Left cardiac atrium (tissue), 4 donors: ENCODE measurements at regions not wholly inside any gene's neighbourhood (a gene's known extent, or its start where the extent isn't known, plus 50 kb on each side); places are given as distances from the start of the nearest gene placed in this dataset.

ENCODE experiments used
- ATAC-seq, 2 donors: fragments of 200-7000 bp; cut with Tn5 transposase; one replicate each; pipeline ENCODE4 v1.9.1; 2020; ENCODE audit warnings: mild to moderate bottlenecking in 2 of 2, moderate library complexity in 2 of 2
- DNase-seq: peaks from one replicate; pipeline ENCODE4 v3.0.0-alpha.2; 2020
- intact Hi-C, 2 donors: fragments of 100-400 bp; cut with DNase I; formaldehyde crosslinking; loops; one replicate each; pipeline versions ENCODE4 v1.14.1 to v1.15.1; 2022 to 2023
- donor health status: DM: no; HTN: yes; CAD: no.
- donor health status: DM: no; HTN: yes; CAD: no; lungs with severe emphysema.
- donor health status: DM: yes; HTN: yes; CAD: no.
- donor health status: Dilated cardiomyopathy.

DNA sequence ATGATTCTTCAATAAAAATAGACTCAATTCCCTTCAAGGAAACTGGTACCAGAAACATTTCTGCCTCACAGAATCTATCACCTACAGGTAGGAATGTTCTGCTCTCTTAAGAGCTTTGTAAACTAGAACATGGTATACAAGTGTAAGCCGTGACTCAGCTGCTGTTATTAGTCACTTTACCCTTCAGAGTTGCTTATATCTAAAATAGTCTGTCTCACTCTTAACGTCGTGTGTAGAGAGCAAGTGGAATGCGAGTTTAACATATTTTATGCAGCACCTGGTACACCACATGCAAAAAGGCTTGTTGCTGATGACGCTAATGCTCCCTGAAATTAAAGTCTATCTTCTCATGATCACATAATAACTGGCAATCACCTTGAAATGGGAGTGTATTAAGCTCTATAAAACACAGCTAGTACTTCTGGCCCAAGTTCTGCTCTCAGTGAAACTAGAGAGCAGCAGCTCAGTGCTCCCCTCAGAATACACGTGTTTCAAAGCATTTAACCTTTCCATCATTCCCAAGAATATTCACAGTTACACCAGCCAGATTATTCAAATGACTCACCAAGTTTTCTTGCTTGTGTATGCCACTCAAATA is 420.0 kb downstream of the ZEB2 start:
- intact Hi-C loops, result no loop called here
- no peak for DNase-seq
- ATAC-seq, result peak in 1 of 2 donors; percentile 57

DNA sequence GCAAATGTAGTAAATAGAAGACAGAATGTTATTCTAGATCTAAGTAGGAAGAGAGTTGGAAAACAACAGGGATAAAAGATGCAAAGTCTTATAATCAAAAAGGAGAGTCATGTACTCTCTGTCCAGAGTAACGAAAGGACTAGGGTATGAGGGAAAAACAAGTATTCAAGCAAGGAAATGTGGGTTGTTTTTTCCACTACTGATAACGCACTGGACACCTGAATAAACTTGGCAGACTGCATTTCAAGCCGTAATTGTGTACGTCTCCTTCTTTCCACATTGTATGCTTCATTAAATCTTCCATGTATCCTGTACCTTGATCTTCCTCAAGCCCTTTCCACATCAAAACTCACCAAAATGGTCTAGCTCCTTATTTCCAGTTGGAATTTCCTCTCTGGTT is 420.6 kb downstream of the ZEB2 start:
- DNase-seq (no peak), ATAC-seq (no peak)
- intact Hi-C loops, result no loop called here

DNA sequence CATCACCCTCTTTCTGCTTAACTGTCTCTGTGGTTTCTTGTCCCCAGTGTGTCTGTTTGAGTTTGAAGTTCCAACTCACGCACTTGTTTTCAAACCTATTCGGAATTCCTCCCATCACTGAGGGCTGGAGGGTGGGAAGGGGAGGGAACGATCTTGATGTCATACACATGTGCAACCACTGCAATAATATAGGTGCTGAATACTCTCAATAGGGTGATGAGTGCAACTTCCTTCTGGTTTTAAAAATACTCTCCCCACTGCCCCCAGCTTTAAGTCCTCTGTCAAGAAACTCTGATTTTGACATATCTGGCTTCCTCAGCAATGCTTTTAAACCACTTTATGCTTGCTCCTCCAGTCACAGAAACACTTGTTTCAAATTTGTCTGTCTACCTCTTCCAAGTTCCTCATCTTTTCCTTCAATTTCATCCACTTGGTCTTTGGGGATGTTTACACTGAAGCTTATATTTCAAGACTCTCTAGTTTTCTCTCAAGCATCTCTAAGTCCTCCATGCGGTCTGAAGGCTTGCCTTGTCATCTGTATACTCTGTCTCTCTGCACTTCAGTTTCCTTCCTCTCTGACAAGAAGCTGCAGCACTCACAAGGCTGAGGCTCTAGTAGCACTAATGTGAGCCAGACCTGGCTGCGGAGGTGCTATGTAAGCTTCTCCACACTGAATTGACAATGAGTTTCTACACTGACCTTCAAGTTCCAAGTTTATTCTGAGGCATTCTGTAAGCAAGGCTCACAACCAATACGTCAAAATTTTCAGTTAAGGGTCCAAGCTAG is 422.3 kb downstream of the ZEB2 start:
- intact Hi-C loops, result no loop called here
- ATAC-seq (no peak), DNase-seq (no peak)

- intact Hi-C loops, result no loop called here
- no peak for DNase-seq
- no peak for ATAC-seq
Measured at GRCh38 chr2:144096531-144096930, 423.4 kb downstream of the ZEB2 start.

DNA sequence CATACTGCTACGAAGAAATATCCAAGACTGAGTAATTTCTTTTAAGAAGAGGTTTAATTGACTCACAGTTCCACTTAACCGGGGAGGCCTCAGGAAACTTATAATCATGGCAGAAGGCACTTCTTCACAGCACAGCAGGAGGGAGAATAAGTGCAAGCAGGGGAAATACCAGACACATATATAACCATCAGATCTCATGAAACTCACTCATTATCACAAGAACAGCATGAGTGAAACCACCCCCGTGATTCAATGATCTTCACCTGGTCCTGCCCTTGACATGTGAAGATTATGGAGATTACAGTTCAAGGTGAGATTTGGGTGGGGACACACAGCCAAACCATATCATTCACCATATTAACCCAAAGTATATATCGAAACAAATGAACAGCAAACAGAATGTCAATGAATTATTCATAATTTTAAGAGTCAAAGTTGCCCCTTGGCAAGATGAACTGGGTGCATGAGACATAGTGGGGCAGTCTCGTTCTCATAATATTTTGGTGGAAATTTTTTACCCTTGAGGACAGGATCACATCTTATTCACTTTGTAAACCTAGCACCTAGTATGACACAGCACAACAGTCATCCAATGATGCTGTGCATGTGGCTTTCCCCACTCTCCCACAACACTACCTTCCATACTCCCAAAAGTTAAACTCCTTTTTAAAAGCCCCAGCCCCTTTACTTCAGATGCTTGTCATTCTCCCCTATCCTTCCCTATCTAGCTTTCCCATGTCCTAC is 425.3 kb downstream of the ZEB2 start:
- ATAC-seq, result no peak
- intact Hi-C loops, result no loop called here

DNA sequence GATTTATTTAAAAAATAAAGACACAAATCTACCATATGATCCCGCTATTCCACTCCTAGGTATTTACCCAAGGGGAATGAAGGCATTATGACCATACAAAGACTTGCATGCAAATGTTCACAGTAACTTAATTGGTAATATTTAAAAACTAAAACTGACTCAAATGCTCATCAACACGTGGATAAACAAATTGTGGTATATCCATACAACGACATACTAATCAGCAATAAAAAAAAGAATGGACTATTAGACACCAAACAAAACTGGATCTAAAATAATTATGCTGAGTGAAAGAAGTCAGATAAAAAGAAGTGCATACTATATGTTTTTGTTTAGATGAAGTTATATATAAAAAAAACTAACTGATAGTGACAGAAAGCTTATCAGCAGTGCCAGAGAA is 428.3 kb downstream of the ZEB2 start:
- no peak for ATAC-seq
- DNase-seq, result no peak
- intact Hi-C loops, result no loop called here

More for the DNA sequence above, 425.3 kb downstream of the ZEB2 start:
- DNase-seq, result no peak

- ATAC-seq (no peak), DNase-seq (no peak)
- intact Hi-C loops, result no loop called here
Measured at GRCh38 chr2:144088863-144089262, 431.1 kb downstream of the ZEB2 start.

GRCh38 chr2:144086965-144087364 is 433.0 kb downstream of the ZEB2 start:
- intact Hi-C loops, result no loop called here
- no peak for ATAC-seq
- DNase-seq, result no peak

GRCh38 chr2:144085016-144085415 is 434.9 kb downstream of the ZEB2 start:
- ATAC-seq, result no peak
- intact Hi-C loops, result no loop called here

DNA sequence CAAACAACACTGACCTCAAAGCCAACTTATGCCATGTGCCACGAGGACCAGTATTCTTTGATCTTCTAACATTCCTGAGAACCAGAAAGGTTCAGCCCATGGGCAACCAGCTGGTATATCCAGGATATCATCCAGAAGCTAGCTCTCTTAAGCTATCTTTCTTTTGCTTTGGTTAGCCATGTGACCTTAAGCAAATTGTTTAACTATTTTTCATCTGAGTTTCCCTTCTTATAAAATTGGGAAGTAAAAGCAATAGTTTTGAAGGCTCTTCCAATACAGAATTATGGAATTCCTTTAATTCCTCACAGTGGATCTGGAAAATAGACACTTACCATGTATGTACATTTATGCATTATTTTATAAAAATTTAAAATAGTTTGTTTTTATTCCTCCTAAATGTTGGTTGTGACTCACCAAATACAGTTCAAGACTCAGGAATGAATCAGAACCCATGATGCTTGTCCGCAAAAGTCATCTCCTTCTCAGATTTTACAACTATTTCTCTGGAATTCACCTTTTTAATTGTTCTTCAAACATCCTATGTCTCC is 435.7 kb downstream of the ZEB2 start:
- intact Hi-C loops, result no loop called here
- ATAC-seq, result no peak
- DNase-seq, result no peak

More at GRCh38 chr2:144085016-144085415, 434.9 kb downstream of the ZEB2 start:
- DNase-seq, result no peak

GRCh38 chr2:144083211-144083610 is 436.7 kb downstream of the ZEB2 start:
- intact Hi-C loops, result no loop called here
- ATAC-seq, result peak in 1 of 2 donors; percentile 19
- DNase-seq, result no peak

DNA sequence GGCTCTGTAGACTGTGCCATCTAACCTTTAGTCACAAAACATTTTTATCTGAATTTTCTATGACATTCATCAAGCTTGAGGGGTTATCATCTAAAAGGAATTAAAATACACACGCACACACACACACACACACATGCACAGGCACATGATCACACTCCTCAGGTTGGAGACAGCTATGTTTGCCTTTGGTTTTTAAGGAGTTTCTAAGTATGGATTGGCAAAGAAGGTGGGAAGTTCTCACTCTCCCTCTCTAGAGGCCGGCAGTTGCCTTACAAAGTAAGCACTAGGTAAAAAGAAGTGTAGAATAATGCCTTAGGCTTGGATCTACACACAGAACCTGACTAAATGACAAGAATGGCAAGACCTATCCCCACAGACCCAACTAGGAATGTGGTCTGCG is 437.1 kb downstream of the ZEB2 start:
- DNase-seq (no peak), ATAC-seq (no peak)

DNA sequence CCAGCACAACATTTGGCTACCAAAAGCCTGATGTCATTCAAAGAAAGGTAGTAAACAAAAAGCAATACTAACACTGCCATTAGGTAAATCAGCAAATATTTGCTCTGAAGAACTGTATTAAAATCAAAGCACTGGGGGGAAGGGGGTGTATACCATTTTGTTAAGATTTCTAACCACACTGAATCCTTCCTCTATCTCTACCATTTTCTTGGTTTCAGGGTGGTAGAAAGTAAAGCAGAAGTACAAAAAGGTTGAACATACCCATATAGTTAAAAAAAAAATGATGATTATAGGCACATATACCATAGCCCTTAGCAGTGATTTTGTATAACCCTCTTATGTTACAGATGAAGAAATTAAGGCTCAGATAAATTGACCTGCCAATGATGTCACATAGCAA is 437.6 kb downstream of the ZEB2 start:
- ATAC-seq (no peak), DNase-seq (no peak)
- intact Hi-C loops, result no loop called here

More for the DNA sequence above, 437.1 kb downstream of the ZEB2 start:
- intact Hi-C loops, result no loop called here

DNA sequence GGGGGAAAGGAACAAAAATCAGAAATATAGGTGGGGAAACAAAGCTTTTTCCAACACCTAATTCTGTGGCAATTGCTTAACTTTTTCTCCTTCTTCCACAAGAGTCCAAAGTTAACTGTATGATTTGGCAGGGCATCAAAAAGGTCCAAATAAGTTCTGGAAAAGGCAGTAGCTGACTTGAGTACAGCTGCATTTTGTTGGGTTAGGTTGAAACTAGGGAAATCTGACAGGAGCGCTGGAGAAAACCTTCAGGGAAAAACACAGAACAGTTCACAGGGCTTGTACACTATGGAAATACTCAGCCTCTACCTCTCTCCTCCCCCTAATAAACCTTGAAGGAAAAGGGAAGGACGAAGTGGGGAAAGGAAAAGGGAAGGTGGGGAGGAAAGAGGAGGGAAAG is 438.6 kb downstream of the ZEB2 start:
- no peak for DNase-seq
- ATAC-seq, result no peak
- intact Hi-C loops, result no loop called here

- no peak for ATAC-seq
- DNase-seq, result no peak
- intact Hi-C loops, result no loop called here
Measured at GRCh38 chr2:144079803-144080202, 440.1 kb downstream of the ZEB2 start.

DNA sequence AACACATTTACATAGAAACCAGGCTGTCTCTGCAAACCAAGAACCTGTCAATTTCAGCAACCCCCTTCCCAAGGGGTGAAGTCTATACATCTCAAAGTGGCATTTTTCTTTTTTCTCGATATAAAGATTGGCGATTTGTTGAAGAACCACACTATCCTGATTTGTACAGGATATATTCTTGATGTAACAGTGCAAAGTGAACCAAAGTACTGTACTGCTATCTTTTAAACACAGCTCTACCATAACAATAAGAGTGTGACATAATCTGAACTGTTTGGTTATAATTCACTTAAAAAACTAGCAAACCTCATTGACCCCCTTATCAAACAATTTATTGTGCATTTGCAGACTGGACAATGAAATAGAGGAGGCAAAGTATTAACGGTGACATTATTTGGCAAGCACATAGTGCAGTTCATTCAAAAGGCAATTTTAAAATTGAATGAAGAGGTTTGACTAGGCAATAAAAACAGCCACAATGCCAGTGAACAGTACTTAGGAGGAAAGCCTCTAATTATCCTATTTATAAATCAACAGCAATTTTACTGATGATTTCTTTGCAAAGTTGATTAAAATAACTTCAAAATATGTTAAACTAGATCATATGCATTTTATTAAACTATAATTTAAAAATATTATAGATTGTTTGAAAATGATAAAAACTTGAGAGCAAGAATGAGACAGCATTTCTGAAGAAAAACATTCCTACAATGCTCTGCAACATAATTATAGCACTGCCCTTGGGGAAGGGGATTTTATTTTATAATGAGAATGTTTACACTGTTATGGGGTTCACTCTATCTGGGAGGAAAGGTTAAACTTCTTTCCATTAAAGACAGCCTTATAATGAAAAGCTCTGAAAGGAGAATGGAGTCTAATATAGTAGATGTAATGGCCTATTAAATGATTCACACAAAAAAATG is 440.9 kb downstream of the ZEB2 start:
- intact Hi-C loops, result no loop called here
- no peak for DNase-seq
- ATAC-seq, result no peak

- intact Hi-C loops, result no loop called here
- DNase-seq, result no peak
- peak; percentile 34 to 58 for ATAC-seq
Measured at GRCh38 chr2:144078106-144078505, 441.8 kb downstream of the ZEB2 start.

- intact Hi-C loops, result no loop called here
- DNase-seq (no peak), ATAC-seq (no peak)
Measured at GRCh38 chr2:144074450-144074849, 445.5 kb downstream of the ZEB2 start.

- ATAC-seq, result no peak
- intact Hi-C loops, result no loop called here
- DNase-seq, result no peak
Measured at GRCh38 chr2:144071461-144071860, 448.5 kb downstream of the ZEB2 start.
